ENCODE measurements at regions not wholly inside any gene's neighbourhood (a gene's known extent, or its start where the extent isn't known, plus 50 kb on each side); places are given as distances from the start of the nearest gene placed in this dataset.
A peak's percentile ranks its signal among the peaks of the same experiment; 100 is the strongest.

DNA sequence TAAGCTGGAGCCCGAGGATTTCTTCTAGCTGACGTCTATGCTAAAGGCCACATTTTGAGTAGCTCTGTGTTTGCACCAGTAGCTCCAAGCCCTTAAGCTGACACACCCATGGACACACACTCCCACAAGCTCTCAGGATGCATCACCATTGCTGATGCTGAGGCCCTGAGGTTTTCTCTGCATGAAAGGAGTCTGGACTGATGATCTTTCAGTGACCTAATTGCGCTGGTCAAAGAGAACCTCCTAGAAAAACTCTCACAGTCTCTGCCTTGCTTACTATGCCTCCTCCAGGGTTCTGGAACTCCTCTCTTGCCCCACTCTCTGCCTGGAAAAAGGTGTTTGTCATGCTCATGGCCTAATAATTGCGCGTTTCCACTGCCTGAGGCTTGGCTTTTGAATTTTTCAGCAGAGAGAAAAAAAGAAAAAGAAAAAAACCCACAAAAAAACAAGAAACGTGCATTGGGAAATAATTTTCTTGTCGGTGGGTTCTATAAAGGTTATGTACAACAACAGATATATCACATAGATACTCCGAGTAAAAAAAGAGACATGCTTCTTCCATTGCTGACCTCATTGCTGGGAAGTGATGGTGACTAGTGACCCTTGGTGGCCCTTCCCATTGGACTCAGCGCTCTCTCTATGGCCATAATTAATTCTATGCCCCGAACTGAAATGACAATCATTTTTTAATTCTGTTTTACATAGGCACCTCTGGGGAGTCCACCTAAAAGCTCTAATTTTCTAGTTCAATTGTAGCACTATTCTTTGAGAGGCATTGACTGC, 297.0 kb downstream of the TDRD15 start (continued):
- TF ChIP-seq KLF13 (CRISPR knock-in tag; IDR thresholded peaks at IDR 0.05) (no peak), ZNF205 (CRISPR knock-in tag; IDR thresholded peaks at IDR 0.05) (no peak), DR1 (CRISPR knock-in tag; IDR thresholded peaks at IDR 0.05) (no peak), U2AF2 (IDR thresholded peaks at IDR 0.05; ENCODE audit: low read depth, low read length) (no peak)

DNA sequence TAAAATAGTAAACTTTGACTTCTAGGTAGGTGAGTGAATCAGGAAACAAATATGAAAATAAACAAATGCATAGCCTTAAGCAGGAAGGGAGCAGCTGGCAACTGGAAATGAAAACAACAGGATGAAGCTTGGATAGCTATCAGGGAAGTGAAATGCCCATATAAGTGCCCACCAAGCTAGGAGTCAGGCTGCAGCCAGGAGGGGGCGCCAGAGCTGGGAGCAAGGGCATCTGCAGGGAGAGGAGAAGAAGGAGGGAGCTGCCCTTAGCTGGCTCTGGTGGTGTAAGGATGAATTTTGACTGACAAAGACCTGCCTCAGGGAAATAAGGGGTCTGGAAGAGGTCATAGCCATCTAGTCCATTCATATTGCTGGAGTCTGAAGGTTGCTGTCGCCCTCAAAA, 298.3 kb downstream of the TDRD15 start:
- ChIA-PET CTCF (ENCODE audit: low intra/inter-chr PET ratio, low total read pairs) (no interaction called here), POLR2A (no interaction called here)
- H3K4me2 ChIP-seq (ENCODE audit: low read depth, low read length), result no peak overlapping the region
- H2AFZ ChIP-seq (ENCODE audit: low read length), result no peak overlapping the region
- no peak overlapping the region for H3K9ac ChIP-seq (ENCODE audit: insufficient read depth, low read depth, low read length)
- no peaks in the 10 kb centered on the region for H3K79me2 ChIP-seq (ENCODE audit: insufficient read depth, low read length)
- no TSS peak for BruUV-seq (replicated peaks)
- FAIRE-seq, result no peak
- H3K36me3 ChIP-seq (replicated peaks in 1 of 2; ENCODE audit: control insufficient read depth in 1 of 2, insufficient read depth in 2 of 2, low read length in 2 of 2), result no peaks in the 10 kb centered on the region
- H3K27ac ChIP-seq (ENCODE audit: extremely low read length, insufficient read depth, low read length), result no peak overlapping the region
- intact Hi-C loops (cut with micrococcal nuclease; ENCODE audit: unreplicated experiment), result no loop called here
- H3K4me3 ChIP-seq (replicated peaks in 1 of 3; ENCODE audit: insufficient read depth in 1 of 3, low read depth in 2 of 3, low read length in 3 of 3), result no peak overlapping the region
- peak; percentile 72 for ATAC-seq
- no peaks in the 10 kb centered on the region for H3K9me3 ChIP-seq (ENCODE audit: low read length)
- H3K27me3 ChIP-seq (ENCODE audit: control insufficient read depth in 1 of 2, insufficient read depth in 2 of 2, low read length in 2 of 2), result peaks cover 0 to 5% of the 10 kb centered on the region in 2 experiments; a peak in 1 of 5 replicates
- peak; percentile 23 for DNase-seq (ENCODE audit: low spot score)
- peaks cover 21% of the 10 kb centered on the region for H3K4me1 ChIP-seq (ENCODE audit: insufficient read depth, low read length)
- in situ Hi-C loops (cut with HindIII; ENCODE audit: extremely low pct_ligation_motif_present, low pct_unique_long_range_greater_than_20kb), result no loop called here
- 41% methylated on average over 2 of the region's 2 CpGs for WGBS (ENCODE audit: low lambda C conversion rate)
- no peaks in the 10 kb centered on the region for H4K20me1 ChIP-seq (ENCODE audit: insufficient read depth, low read length)
- TF ChIP-seq JUNB (CRISPR knock-in tag; IDR thresholded peaks at IDR 0.05; ENCODE audit: borderline replicate concordance) (no peak), JARID2 (CRISPR knock-in tag; IDR thresholded peaks at IDR 0.05; ENCODE audit: insufficient replicate concordance) (no peak), SMYD3 (CRISPR knock-in tag; IDR thresholded peaks at IDR 0.05) (no peak), SP4 (CRISPR knock-in tag; IDR thresholded peaks at IDR 0.05) (no peak), KLF16 (CRISPR knock-in tag; IDR thresholded peaks at IDR 0.05) (no peak), RFX5 (IDR thresholded peaks at IDR 0.05; ENCODE audit: low read depth, low read length) (no peak), ZNF775 (CRISPR knock-in tag; IDR thresholded peaks at IDR 0.05; ENCODE audit: borderline replicate concordance) (no peak), XRCC5 (optimal IDR thresholded peaks at IDR 0.05; ENCODE audit: low read length) (peak; percentile 44), HDAC1 (CRISPR knock-in tag; IDR thresholded peaks at IDR 0.05) (no peak), CENPT (CRISPR knock-in tag; IDR thresholded peaks at IDR 0.05; ENCODE audit: low read depth) (no peak), ASH2L (IDR thresholded peaks at IDR 0.05; ENCODE audit: insufficient read length, low read depth, low read length) (peak; percentile 2), TRAFD1 (CRISPR knock-in tag; IDR thresholded peaks at IDR 0.05; ENCODE audit: borderline replicate concordance) (no peak), ZNF619 (CRISPR knock-in tag; IDR thresholded peaks at IDR 0.05) (no peak), ZNF260 (CRISPR knock-in tag; IDR thresholded peaks at IDR 0.05; ENCODE audit: borderline replicate concordance, low read depth) (no peak), ZC3H4 (CRISPR knock-in tag; IDR thresholded peaks at IDR 0.05; ENCODE audit: borderline replicate concordance) (no peak), SMC3 (IDR thresholded peaks at IDR 0.05; ENCODE audit: low read length) (peak; percentile 34)
- TF ChIP-seq, protein P1, sequence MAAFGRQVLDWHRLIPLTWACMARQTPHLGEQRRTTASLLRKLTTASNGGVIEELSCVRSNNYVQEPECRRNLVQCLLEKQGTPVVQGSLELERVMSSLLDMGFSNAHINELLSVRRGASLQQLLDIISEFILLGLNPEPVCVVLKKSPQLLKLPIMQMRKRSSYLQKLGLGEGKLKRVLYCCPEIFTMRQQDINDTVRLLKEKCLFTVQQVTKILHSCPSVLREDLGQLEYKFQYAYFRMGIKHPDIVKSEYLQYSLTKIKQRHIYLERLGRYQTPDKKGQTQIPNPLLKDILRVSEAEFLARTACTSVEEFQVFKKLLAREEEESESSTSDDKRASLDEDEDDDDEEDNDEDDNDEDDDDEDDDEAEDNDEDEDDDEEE (CRISPR knock-in tag; IDR thresholded peaks at IDR 0.05), result no peak

Data from HepG2 (cell line).